ENCODE measurements at regions not wholly inside any gene's neighbourhood (a gene's known extent, or its start where the extent isn't known, plus 50 kb on each side); places are given as distances from the start of the nearest gene placed in this dataset.
"Not testable (repeated sequence)": the region's sequence is repeated elsewhere in the genome, so short reads cannot be mapped to it uniquely, and the experiment has no call there.

DNA sequence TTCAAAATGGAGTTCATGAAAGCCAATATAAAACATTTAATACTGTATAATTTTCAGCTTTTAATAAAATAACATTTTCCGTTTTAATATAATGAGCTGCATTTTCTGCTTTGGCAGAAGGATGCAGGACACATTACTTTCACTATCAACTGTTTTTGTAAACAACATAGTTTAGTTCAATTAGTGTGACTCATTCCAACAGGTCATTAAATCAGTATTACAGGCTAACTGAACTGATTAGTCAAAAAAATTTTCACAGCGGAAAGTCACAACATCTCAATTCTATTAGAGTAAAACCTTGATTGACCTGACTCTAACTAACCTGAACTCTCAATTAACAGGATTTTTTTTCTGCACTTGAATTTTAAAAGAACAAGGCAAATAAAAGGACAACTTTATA is 151.2 kb upstream of the AMOT start:
- DNase-seq = no peak

- DNase-seq = no peak
These were observed 139.2 kb upstream of the AMOT start for GRCh38 chrX:112979879-112980278.

GRCh38 chrX:112968351-112969133 is 127.9 kb upstream of the AMOT start:
- no peak for DNase-seq

DNA sequence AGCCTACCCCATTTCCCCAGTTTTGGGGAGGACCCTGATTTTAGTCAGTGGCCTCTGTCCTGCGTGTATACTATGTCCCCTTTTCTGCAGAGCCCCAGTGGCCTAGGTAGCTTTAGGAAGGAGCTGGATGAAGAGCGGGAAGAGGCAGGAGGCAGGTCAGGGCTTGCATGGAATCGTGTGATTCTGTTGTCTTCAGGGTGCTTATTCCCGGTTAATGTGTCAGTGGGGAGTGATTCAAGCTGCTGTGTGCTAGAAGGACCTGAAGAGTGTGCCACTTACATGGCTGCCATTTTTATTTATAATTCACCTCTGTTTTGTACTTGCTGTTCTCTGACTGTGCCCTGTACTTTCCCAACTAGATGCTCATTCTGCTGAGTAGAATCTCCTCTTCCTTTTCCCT is 127.3 kb upstream of the AMOT start:
- no peak for DNase-seq

DNA sequence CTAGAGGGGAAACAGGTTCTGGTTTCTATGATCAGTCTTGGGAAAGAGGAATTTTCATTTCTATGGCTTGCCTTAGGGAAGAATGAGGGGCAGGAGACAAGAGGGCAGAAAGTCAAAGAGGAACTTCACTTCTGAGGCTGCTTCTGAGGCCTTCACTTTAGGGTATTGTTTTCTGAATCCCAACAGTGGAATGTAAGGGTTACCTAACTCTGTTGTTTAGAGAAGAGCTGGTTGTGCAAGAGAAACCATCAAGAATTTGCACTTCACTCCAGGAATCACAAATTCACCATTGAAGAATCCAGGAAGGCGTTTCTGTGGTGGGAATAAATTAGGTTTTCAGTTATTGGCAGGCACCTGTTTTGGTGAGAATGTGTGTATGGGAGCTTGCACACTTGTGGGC is 126.7 kb upstream of the AMOT start:
- no peak for DNase-seq

GRCh38 chrX:112961981-112962380 is 121.3 kb upstream of the AMOT start:
- DNase-seq = no peak

- no peak for DNase-seq
These were observed 107.5 kb upstream of the AMOT start for GRCh38 chrX:112947981-112948615.

DNA sequence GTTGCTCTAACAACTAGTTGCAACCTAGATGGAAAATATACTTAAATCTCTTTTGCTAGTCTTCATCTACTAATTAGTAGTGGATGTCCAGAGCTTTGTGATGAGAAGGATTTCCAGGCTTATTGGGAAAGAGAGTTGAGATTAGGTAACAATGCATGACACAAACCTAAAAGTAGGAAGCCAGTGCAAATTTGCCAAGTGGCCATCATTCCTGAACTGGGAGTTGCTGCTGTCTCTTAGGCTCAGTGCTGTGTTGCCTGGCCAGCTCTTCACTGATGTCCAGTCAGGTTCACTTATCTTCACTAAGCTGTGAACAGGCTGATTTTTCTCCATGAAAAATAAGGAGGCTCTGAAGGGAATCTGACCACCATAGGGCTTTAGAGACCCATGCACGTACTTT is 105.6 kb upstream of the AMOT start:
- DNase-seq = no peak

DNA sequence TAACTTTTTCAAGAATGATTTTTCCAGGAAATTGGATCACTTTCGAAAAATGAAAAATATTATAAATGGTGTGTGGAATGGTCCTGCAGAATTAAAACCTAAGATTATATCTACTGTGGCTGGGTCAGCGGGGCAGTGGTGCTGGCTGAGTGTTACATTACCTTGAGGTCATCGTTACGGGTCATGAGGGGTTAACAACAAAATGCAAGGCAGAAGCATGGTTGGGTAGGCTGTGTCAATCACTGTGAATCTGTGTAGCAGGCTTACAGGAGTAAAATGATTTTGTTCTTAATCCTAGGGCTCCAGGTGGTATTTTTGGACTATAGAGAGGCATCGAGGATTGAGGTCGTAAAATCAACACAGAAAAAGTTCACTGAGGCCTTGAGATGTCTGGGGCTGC is 105.2 kb upstream of the AMOT start:
- DNase-seq = no peak

GRCh38 chrX:112941209-112941837 is 100.7 kb upstream of the AMOT start:
- DNase-seq = no peak

- no peak for DNase-seq
These were observed 94.4 kb upstream of the AMOT start for GRCh38 chrX:112935029-112935428.

DNA sequence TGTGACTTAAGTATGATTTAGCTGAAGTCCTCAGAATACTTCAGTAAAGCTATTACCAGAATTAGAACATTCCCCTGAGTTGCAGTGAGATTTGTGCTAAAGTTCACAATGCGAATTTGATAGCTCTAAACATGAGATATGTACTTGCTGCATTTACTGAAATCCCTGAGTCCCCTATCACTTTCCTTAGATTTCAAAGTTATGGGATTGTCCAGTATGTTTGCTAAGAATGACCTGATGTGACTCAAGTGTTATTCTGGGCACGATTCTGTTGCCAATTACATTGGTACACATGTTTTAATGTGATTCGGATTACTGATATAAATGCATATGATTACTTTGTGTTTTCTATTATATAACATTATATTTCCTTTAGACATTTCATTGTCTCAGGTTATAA is 91.3 kb upstream of the AMOT start:
- DNase-seq = no peak

GRCh38 chrX:112931478-112931877 is 90.8 kb upstream of the AMOT start:
- no peak for DNase-seq

DNA sequence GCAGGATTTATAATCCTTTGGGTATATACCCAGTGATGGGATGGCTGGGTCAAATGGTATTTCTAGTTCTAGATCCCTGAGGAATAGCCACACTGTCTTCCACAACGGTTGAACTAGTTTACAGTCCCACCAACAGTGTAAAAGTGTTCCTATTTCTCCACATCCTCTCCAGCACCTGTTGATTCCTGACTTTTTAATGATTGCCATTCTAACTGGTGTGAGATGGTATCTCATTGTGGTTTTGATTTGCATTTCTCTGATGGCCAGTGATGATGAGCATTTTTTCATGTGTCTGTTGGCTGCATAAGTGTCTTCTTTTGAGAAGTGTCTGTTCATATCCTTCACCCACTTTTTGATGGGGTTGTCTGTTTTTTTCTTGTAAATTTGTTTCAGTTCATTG is 82.8 kb upstream of the AMOT start:
- DNase-seq = not testable (repeated sequence)

DNA sequence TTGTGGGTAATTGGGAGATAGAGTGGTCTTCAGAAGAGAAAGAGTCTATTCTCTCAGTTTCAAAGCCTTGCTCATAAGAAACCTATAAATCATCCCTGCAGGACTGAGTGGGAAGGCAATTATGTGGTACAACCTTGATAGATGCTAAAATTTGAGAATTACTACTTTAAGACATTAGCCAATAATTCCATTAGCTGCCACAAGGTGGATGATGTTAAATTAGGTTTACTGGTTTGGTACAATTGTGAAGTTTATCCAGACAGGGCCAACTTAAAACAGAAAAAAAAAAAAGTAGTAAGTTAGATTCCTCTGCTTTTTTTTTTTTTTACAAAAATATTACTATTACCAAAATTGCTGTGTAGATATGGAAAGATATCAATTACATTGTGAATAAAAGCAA is 73.2 kb upstream of the AMOT start:
- DNase-seq = no peak

DNA sequence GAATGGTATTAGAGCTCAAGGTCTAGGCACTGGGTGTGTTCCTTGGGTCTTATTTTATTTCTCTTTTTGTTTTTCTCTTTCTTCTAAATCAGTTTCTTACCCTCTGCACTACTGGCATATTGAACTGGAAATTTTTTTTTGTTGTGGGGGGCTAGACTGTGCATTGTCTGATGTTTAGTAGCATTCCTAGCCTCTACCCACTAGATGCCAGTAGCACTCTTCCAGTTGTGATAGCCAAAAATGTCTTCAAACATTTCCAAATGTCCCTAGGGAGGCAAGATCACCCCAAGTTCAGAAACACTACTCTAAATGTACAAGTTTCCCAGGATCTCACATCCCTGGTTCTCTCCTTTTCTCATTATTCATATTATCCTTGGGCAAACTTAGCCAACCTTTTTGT is 69.8 kb upstream of the AMOT start:
- no peak for DNase-seq

- no peak for DNase-seq
These were observed 61.5 kb upstream of the AMOT start for GRCh38 chrX:112901869-112902725.

DNA sequence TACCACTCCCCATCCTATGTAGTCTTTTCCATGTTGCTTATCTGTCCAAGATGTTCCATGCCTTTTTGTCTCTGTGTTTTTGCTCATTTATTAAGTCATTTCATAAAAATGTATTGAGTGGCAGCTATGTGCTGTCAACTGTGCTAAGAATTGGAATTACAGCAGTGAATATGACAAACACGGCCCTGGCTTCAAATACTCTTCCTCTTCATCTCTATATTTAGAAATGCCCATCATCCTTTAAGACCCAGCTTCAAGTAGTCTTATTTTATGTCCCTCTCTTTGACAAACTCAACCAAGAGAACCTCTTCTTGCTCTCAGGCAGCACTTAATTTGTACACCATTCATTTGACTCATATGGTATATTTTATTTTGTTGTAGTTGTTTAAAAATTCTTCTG is 55.4 kb upstream of the AMOT start:
- no peak for DNase-seq
